Activated T-cell treated with anti-CD3 and anti-CD28 coated beads, Interleukin-2, amount 50 U/mL, for 24 hours (primary cell): ENCODE measurements at regions not wholly inside any gene's neighbourhood (a gene's known extent, or its start where the extent isn't known, plus 50 kb on each side); places are given as distances from the start of the nearest gene placed in this dataset.

Experiments used
- DNase-seq: peaks from one replicate; pipeline ENCODE4 v3.0.0-alpha.2; 2020
- H3K27ac Mint-ChIP-seq: 2 replicates; pipeline ENCODE4 v1.8.0; 2020; ENCODE audit warnings: mild to moderate bottlenecking, mixed read lengths
- H3K27me3 Mint-ChIP-seq: 2 replicates; pipeline ENCODE4 v1.8.0; 2020; ENCODE audit warnings: mixed read lengths
- H3K36me3 Mint-ChIP-seq: 2 replicates; pipeline ENCODE4 v1.8.0; 2020; ENCODE audit warnings: low read depth, mixed read lengths
- H3K4me1 Mint-ChIP-seq: 2 replicates; pipeline ENCODE4 v1.8.0; 2020; ENCODE audit warnings: low read depth, mixed read lengths
- H3K4me3 Mint-ChIP-seq: 2 replicates; pipeline ENCODE4 v1.8.0; 2020; ENCODE audit warnings: mild to moderate bottlenecking, moderate library complexity, mixed read lengths
- H3K9me3 Mint-ChIP-seq: 2 replicates; pipeline ENCODE4 v1.8.0; 2020; ENCODE audit warnings: mixed read lengths

- no peak overlapping the region for H3K27ac Mint-ChIP-seq
- H3K27me3 Mint-ChIP-seq = peaks cover under 1% of the 10 kb centered on the region
- H3K4me1 Mint-ChIP-seq = peaks cover 13% of the 10 kb centered on the region
- no peaks in the 10 kb centered on the region for H3K9me3 Mint-ChIP-seq
- DNase-seq = no peak
- H3K4me3 Mint-ChIP-seq = no peak overlapping the region
- H3K36me3 Mint-ChIP-seq = no peaks in the 10 kb centered on the region
These were observed 72.6 kb downstream of the TENT5C start for GRCh38 chr1:117678246-117678977.

- no peak overlapping the region for H3K4me3 Mint-ChIP-seq
- no peaks in the 10 kb centered on the region for H3K9me3 Mint-ChIP-seq
- no peak overlapping the region for H3K27ac Mint-ChIP-seq
- no peaks in the 10 kb centered on the region for H3K27me3 Mint-ChIP-seq
- H3K4me1 Mint-ChIP-seq = peaks cover 4% of the 10 kb centered on the region
- H3K36me3 Mint-ChIP-seq = no peaks in the 10 kb centered on the region
- no peak for DNase-seq
These were observed 73.5 kb downstream of the TENT5C start for GRCh38 chr1:117679299-117679698.

GRCh38 chr1:117679868-117680267 is 74.0 kb downstream of the TENT5C start:
- no peak overlapping the region for H3K27ac Mint-ChIP-seq
- no peaks in the 10 kb centered on the region for H3K4me1 Mint-ChIP-seq
- no peaks in the 10 kb centered on the region for H3K36me3 Mint-ChIP-seq
- no peak for DNase-seq
- H3K9me3 Mint-ChIP-seq = no peaks in the 10 kb centered on the region
- H3K4me3 Mint-ChIP-seq = no peak overlapping the region
- H3K27me3 Mint-ChIP-seq = no peaks in the 10 kb centered on the region

- Mint-ChIP-seq H3K9me3 (no peaks in the 10 kb centered on the region), H3K36me3 (no peaks in the 10 kb centered on the region), H3K27me3 (no peaks in the 10 kb centered on the region), H3K4me3 (no peak overlapping the region), H3K4me1 (no peaks in the 10 kb centered on the region), H3K27ac (no peak overlapping the region)
- DNase-seq = no peak
These were observed 74.6 kb downstream of the TENT5C start for GRCh38 chr1:117680316-117681002.

- no peak for DNase-seq
- H3K36me3 Mint-ChIP-seq = no peaks in the 10 kb centered on the region
- H3K4me1 Mint-ChIP-seq = no peaks in the 10 kb centered on the region
- H3K9me3 Mint-ChIP-seq = no peaks in the 10 kb centered on the region
- H3K27ac Mint-ChIP-seq = no peak overlapping the region
- H3K27me3 Mint-ChIP-seq = no peaks in the 10 kb centered on the region
- no peak overlapping the region for H3K4me3 Mint-ChIP-seq
These were observed 75.4 kb downstream of the TENT5C start for GRCh38 chr1:117681093-117681900.

DNA sequence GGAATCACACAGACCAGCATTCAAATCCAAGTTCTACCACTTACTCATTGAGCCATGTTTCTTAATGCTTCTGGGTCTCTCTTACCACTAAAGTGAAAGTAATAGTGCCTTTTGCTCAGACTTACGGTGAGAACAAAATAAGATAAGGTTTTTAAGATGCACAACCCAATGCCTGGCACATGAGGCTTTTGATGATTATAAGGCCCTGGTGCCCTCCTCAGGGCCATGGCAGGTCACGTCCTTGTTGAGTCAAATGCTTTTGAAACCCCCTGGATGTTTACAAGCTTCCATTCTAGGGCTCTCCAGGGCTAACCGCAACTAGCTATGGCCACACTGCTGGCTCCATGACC is 76.0 kb downstream of the TENT5C start:
- no peaks in the 10 kb centered on the region for H3K36me3 Mint-ChIP-seq
- H3K4me3 Mint-ChIP-seq = no peak overlapping the region
- H3K4me1 Mint-ChIP-seq = no peaks in the 10 kb centered on the region
- H3K27ac Mint-ChIP-seq = no peak overlapping the region
- no peaks in the 10 kb centered on the region for H3K9me3 Mint-ChIP-seq
- no peak for DNase-seq
- H3K27me3 Mint-ChIP-seq = no peaks in the 10 kb centered on the region

- no peaks in the 10 kb centered on the region for H3K9me3 Mint-ChIP-seq
- no peaks in the 10 kb centered on the region for H3K36me3 Mint-ChIP-seq
- H3K27ac Mint-ChIP-seq = no peak overlapping the region
- no peak overlapping the region for H3K4me3 Mint-ChIP-seq
- no peak for DNase-seq
- H3K4me1 Mint-ChIP-seq = no peaks in the 10 kb centered on the region
- H3K27me3 Mint-ChIP-seq = no peaks in the 10 kb centered on the region
These were observed 76.5 kb downstream of the TENT5C start for GRCh38 chr1:117682372-117682771.

- no peaks in the 10 kb centered on the region for H3K4me1 Mint-ChIP-seq
- no peaks in the 10 kb centered on the region for H3K9me3 Mint-ChIP-seq
- H3K36me3 Mint-ChIP-seq = no peaks in the 10 kb centered on the region
- DNase-seq = no peak
- H3K4me3 Mint-ChIP-seq = no peak overlapping the region
- peaks cover 3% of the 10 kb centered on the region for H3K27me3 Mint-ChIP-seq
- no peak overlapping the region for H3K27ac Mint-ChIP-seq
These were observed 77.9 kb downstream of the TENT5C start for GRCh38 chr1:117683571-117684285.

- Mint-ChIP-seq H3K4me3 (no peak overlapping the region), H3K36me3 (no peaks in the 10 kb centered on the region), H3K4me1 (no peaks in the 10 kb centered on the region), H3K27ac (no peak overlapping the region), H3K27me3 (peaks cover 5% of the 10 kb centered on the region), H3K9me3 (no peaks in the 10 kb centered on the region)
- no peak for DNase-seq
These were observed 80.3 kb downstream of the TENT5C start for GRCh38 chr1:117685936-117686806.

DNA sequence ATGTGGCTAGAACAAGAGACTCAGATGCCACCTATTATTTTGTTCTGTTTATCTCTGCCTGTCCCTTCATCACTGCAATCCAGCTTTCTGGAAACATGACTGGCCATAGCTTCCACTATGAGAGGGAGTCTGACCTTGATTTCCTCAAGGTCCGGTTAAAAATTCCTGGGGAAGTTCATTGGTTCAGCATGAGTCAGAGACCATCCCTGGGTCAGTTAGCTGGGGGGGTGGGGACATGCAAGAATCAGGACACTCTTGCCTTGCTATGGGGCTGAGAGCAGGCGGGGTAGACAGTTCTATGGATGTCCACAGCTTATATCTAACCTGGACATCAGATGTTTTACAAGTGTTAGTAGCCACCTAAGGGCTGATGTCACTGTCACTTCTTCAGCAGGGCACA is 81.1 kb downstream of the TENT5C start:
- Mint-ChIP-seq H3K27ac (no peak overlapping the region), H3K27me3 (peaks cover 5% of the 10 kb centered on the region), H3K9me3 (no peaks in the 10 kb centered on the region), H3K4me3 (no peak overlapping the region), H3K4me1 (no peaks in the 10 kb centered on the region), H3K36me3 (no peaks in the 10 kb centered on the region)
- DNase-seq = no peak

- Mint-ChIP-seq H3K27me3 (peaks cover 5% of the 10 kb centered on the region), H3K36me3 (no peaks in the 10 kb centered on the region), H3K9me3 (no peaks in the 10 kb centered on the region), H3K4me3 (no peak overlapping the region), H3K4me1 (no peaks in the 10 kb centered on the region), H3K27ac (no peak overlapping the region)
- DNase-seq = no peak
These were observed 84.3 kb downstream of the TENT5C start for GRCh38 chr1:117689997-117690625.

DNA sequence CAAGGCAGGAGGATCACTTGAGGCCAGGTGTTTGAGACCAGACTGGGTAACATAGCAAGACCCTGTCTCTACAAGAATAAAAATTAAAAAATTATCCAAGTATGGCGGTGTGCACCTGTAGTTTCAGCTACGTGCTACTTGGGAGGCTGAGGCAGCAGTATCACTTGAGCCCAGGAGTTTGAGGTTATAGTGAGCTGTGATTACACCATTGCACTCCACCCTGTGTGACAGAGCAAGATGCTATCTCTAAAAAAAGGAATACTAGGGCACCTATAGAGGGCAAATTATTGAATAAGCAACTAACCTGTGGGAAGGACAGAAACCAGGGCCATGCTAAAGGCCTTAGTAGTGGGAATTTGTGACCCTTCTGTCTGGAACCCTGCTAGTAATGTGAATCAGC is 86.1 kb downstream of the TENT5C start:
- no peak overlapping the region for H3K27ac Mint-ChIP-seq
- no peaks in the 10 kb centered on the region for H3K4me1 Mint-ChIP-seq
- H3K4me3 Mint-ChIP-seq = no peak overlapping the region
- no peak for DNase-seq
- no peaks in the 10 kb centered on the region for H3K9me3 Mint-ChIP-seq
- H3K36me3 Mint-ChIP-seq = no peaks in the 10 kb centered on the region
- H3K27me3 Mint-ChIP-seq = peaks cover 15% of the 10 kb centered on the region

- Mint-ChIP-seq H3K27me3 (peaks cover 17% of the 10 kb centered on the region), H3K4me3 (no peak overlapping the region), H3K4me1 (no peaks in the 10 kb centered on the region), H3K36me3 (no peaks in the 10 kb centered on the region), H3K9me3 (no peaks in the 10 kb centered on the region), H3K27ac (no peak overlapping the region)
- DNase-seq = no peak
These were observed 88.7 kb downstream of the TENT5C start for GRCh38 chr1:117694543-117694942.
